ENCODE measurements at regions not wholly inside any gene's neighbourhood (a gene's known extent, or its start where the extent isn't known, plus 50 kb on each side); places are given as distances from the start of the nearest gene placed in this dataset.
"Not testable (repeated sequence)": the region's sequence is repeated elsewhere in the genome, so short reads cannot be mapped to it uniquely, and the experiment has no call there.

- no peak for DNase-seq
- no peak for TF ChIP-seq CTCF (IDR thresholded peaks at IDR 0.05; ENCODE audit: insufficient read depth in 1 of 2, low read depth in 1 of 2, low read length in 1 of 2, severe bottlenecking in 1 of 2, unreplicated experiment in 1 of 2)
- intact Hi-C loops (cut with micrococcal nuclease; ENCODE audit: unreplicated experiment) = no loop called here
- Histone ChIP-seq H3K27me3 (replicated peaks; ENCODE audit: control insufficient read depth, insufficient read depth, low read length) (no peaks in the 10 kb centered on the region), H3K4me3 (ENCODE audit: low read depth, low read length) (no peak overlapping the region), H3K4me1 (no peaks in the 10 kb centered on the region), H3K9me3 (0 out of 2 replicates have a peak, but pooled peaks cover 3% of the 10 kb centered on the region), H3K36me3 (ENCODE audit: control insufficient read depth, insufficient read depth, low read length) (no peaks in the 10 kb centered on the region)
- H3K36me3 Mint-ChIP-seq (ENCODE audit: insufficient read depth, unreplicated experiment) = no peaks in the 10 kb centered on the region
- POLR2A ChIA-PET = no interaction called here
- H3K4me1 Mint-ChIP-seq (ENCODE audit: low read depth, unreplicated experiment) = no peaks in the 10 kb centered on the region
- no peaks in the 10 kb centered on the region for H3K9me3 Mint-ChIP-seq (ENCODE audit: unreplicated experiment)
- BruUV-seq (replicated peaks) = no TSS peak
- CTCF ChIA-PET = no interaction called here
- no peak overlapping the region for H3K4me3 Mint-ChIP-seq (ENCODE audit: unreplicated experiment)
- H3K27me3 Mint-ChIP-seq (ENCODE audit: insufficient read depth, unreplicated experiment) = no peaks in the 10 kb centered on the region
- no peak overlapping the region for H3K27ac Mint-ChIP-seq (ENCODE audit: unreplicated experiment)
These were observed 214.3 kb upstream of the PDE3A start for GRCh38 chr12:20154052-20154451.

- no peaks in the 10 kb centered on the region for H3K36me3 Mint-ChIP-seq (ENCODE audit: insufficient read depth, unreplicated experiment)
- POLR2A ChIA-PET = no interaction called here
- BruUV-seq (replicated peaks) = no TSS peak
These were observed 213.0 kb upstream of the PDE3A start for GRCh38 chr12:20155374-20155773.

GRCh38 chr12:20160899-20161298 lies 207.4 kb upstream of the PDE3A start:
- H3K4me3 Mint-ChIP-seq (ENCODE audit: unreplicated experiment); H3K4me1 ChIP-seq; H3K36me3 ChIP-seq (ENCODE audit: control insufficient read depth, insufficient read depth, low read length); H3K9me3 ChIP-seq; DNase-seq; intact Hi-C loops (cut with micrococcal nuclease; ENCODE audit: unreplicated experiment); H3K36me3 Mint-ChIP-seq (ENCODE audit: insufficient read depth, unreplicated experiment); CTCF ChIA-PET; H3K27ac Mint-ChIP-seq (ENCODE audit: unreplicated experiment); POLR2A ChIA-PET; BruUV-seq (replicated peaks); H3K4me3 ChIP-seq (ENCODE audit: low read depth, low read length); H3K4me1 Mint-ChIP-seq (ENCODE audit: low read depth, unreplicated experiment); H3K27me3 Mint-ChIP-seq (ENCODE audit: insufficient read depth, unreplicated experiment); H3K27me3 ChIP-seq (replicated peaks; ENCODE audit: control insufficient read depth, insufficient read depth, low read length); H3K9me3 Mint-ChIP-seq (ENCODE audit: unreplicated experiment): not testable (repeated sequence)

More at GRCh38 chr12:20155374-20155773, 213.0 kb upstream of the PDE3A start:
- no peak for TF ChIP-seq CTCF (IDR thresholded peaks at IDR 0.05; ENCODE audit: insufficient read depth in 1 of 2, low read depth in 1 of 2, low read length in 1 of 2, severe bottlenecking in 1 of 2, unreplicated experiment in 1 of 2)
- DNase-seq = no peak
- Histone ChIP-seq H3K27me3 (replicated peaks; ENCODE audit: control insufficient read depth, insufficient read depth, low read length) (no peaks in the 10 kb centered on the region), H3K4me3 (ENCODE audit: low read depth, low read length) (no peak overlapping the region), H3K4me1 (no peaks in the 10 kb centered on the region), H3K36me3 (ENCODE audit: control insufficient read depth, insufficient read depth, low read length) (no peaks in the 10 kb centered on the region), H3K9me3 (0 out of 2 replicates have a peak, but pooled peaks cover 3% of the 10 kb centered on the region)
- no peaks in the 10 kb centered on the region for H3K4me1 Mint-ChIP-seq (ENCODE audit: low read depth, unreplicated experiment)
- H3K27me3 Mint-ChIP-seq (ENCODE audit: insufficient read depth, unreplicated experiment) = no peaks in the 10 kb centered on the region
- H3K9me3 Mint-ChIP-seq (ENCODE audit: unreplicated experiment) = no peaks in the 10 kb centered on the region
- H3K27ac Mint-ChIP-seq (ENCODE audit: unreplicated experiment) = no peak overlapping the region
- intact Hi-C loops (cut with micrococcal nuclease; ENCODE audit: unreplicated experiment) = no loop called here
- no peak overlapping the region for H3K4me3 Mint-ChIP-seq (ENCODE audit: unreplicated experiment)
- CTCF ChIA-PET = no interaction called here
